Thyroid gland (tissue), 4 donors: ENCODE measurements at regions not wholly inside any gene's neighbourhood (a gene's known extent, or its start where the extent isn't known, plus 50 kb on each side); places are given as distances from the start of the nearest gene placed in this dataset.

ENCODE experiments used
- DNase-seq, 2 donors: peaks; one replicate each; pipeline ENCODE4 v3.0.0-alpha.2; 2019
- H3K27ac ChIP-seq, 3 donors: fragments of 200-600 bp; sonication (generic); 1 replicate in 2 of 3; 2 replicates in 1 of 3; pipeline ENCODE4 v1.5.1; 2016 to 2019; ENCODE audit warnings: mild to moderate bottlenecking in 1 of 3, moderate library complexity in 1 of 3
- H3K27me3 ChIP-seq: fragments of 200-600 bp; sonication (generic); one replicate; pipeline ENCODE4 v1.5.1; 2019
- H3K36me3 ChIP-seq, 2 donors: fragments of 200-600 bp; sonication (generic); one replicate each; pipeline ENCODE4 v1.5.1; 2016 to 2019
- H3K4me1 ChIP-seq, 2 donors: fragments of 200-600 bp; sonication (generic); one replicate each; pipeline ENCODE4 v1.5.1; 2017 to 2019
- H3K4me3 ChIP-seq, 3 donors: fragments of 200-600 bp; sonication (generic); replicated peaks in 1 of 3; 1 replicate in 2 of 3; 2 replicates in 1 of 3; pipeline ENCODE4 v1.5.1; 2016; ENCODE audit warnings: mild to moderate bottlenecking in 1 of 3
- H3K9me3 ChIP-seq: fragments of 200-600 bp; sonication (generic); one replicate; pipeline ENCODE4 v1.5.1; 2017
- POLR2A ChIP-seq, 2 donors: fragments of 450-650 bp; IDR thresholded peaks; one replicate each; pipeline ENCODE4 v1.6.1; 2017; ENCODE audit warnings: antibody characterized with exemption in 2 of 2, mild to moderate bottlenecking in 2 of 2, moderate library complexity in 1 of 2
- WGBS, 2 donors: methylation state at CpG; one replicate each; pipeline ENCODE4 v1.1.5; 2017; 5-methylcytosine and 5-hydroxymethylcytosine counted together
- intact Hi-C: fragments of 100-400 bp; cut with DNase I; formaldehyde crosslinking; loops from one replicate; pipeline ENCODE4 v1.15.1; 2023
- TF ChIP-seq, protein P1 (sequence below), 6 experiments: fragments of 200-600 bp in 3 of 6; fragments of 450-650 bp in 3 of 6; sonication (generic) in 3 of 6; IDR thresholded peaks; one replicate each; pipeline ENCODE4 v1.5.1; 2016 to 2019; ENCODE audit warnings: antibody characterized with exemption in 6 of 6, mild to moderate bottlenecking in 2 of 6, inconsistent platforms in 1 of 6, moderate library complexity in 1 of 6

DNA sequence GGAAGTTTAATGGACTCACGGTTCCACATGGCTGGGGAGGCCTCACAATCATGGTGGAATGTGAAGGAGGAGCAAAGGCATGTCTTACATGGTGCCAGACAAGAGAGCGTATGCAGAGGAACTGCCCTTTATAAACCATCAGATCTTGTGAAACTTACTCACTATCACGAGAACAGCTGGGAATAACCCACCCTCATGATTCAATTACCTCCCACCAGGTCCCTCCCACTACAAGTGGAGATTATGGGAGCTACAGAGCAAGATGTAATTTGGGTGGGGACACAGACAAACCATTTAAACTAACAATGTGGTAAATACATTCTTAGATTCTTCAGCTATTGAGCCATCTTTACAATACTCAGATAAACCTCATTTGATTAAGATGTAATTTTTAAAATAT, 176.1 kb downstream of the SH3BP4 start:
- H3K4me1 ChIP-seq, result no peaks in the 10 kb centered on the region
- DNase-seq, result no peak
- no peaks in the 10 kb centered on the region for H3K9me3 ChIP-seq
- TF ChIP-seq, protein P1, sequence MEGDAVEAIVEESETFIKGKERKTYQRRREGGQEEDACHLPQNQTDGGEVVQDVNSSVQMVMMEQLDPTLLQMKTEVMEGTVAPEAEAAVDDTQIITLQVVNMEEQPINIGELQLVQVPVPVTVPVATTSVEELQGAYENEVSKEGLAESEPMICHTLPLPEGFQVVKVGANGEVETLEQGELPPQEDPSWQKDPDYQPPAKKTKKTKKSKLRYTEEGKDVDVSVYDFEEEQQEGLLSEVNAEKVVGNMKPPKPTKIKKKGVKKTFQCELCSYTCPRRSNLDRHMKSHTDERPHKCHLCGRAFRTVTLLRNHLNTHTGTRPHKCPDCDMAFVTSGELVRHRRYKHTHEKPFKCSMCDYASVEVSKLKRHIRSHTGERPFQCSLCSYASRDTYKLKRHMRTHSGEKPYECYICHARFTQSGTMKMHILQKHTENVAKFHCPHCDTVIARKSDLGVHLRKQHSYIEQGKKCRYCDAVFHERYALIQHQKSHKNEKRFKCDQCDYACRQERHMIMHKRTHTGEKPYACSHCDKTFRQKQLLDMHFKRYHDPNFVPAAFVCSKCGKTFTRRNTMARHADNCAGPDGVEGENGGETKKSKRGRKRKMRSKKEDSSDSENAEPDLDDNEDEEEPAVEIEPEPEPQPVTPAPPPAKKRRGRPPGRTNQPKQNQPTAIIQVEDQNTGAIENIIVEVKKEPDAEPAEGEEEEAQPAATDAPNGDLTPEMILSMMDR (IDR thresholded peaks at IDR 0.05), result no peak
- no peak for TF ChIP-seq POLR2A (IDR thresholded peaks at IDR 0.05)
- H3K27ac ChIP-seq, result no peak overlapping the region
- H3K4me3 ChIP-seq, result no peak overlapping the region
- intact Hi-C loops, result no loop called here
- no peaks in the 10 kb centered on the region for H3K36me3 ChIP-seq
- WGBS, 2 donors, result 78 to 93% methylated on average over 3 of the region's 3 CpGs
- no peaks in the 10 kb centered on the region for H3K27me3 ChIP-seq

- intact Hi-C loops, result loop anchor here (10.0 kb wide), 1 partner anchor 615 kb away; no protein-coding TSS in a partner anchor
- 74 to 92% methylated on average over 5 of the region's 5 CpGs for WGBS, 2 donors
- TF ChIP-seq, protein P1 (IDR thresholded peaks at IDR 0.05), result no peak
- no peak for TF ChIP-seq POLR2A (IDR thresholded peaks at IDR 0.05)
- no peaks in the 10 kb centered on the region for H3K9me3 ChIP-seq
- H3K4me3 ChIP-seq, result no peak overlapping the region
- no peaks in the 10 kb centered on the region for H3K4me1 ChIP-seq
- no peaks in the 10 kb centered on the region for H3K27me3 ChIP-seq
- H3K36me3 ChIP-seq, result no peaks in the 10 kb centered on the region
- H3K27ac ChIP-seq, result no peak overlapping the region
- DNase-seq, result no peak
These were observed 178.0 kb downstream of the SH3BP4 start for GRCh38 chr2:235129850-235130249.

- intact Hi-C loops, result loop anchor here (10.0 kb wide), 1 partner anchor 613 kb away; no protein-coding TSS in a partner anchor
- H3K4me3 ChIP-seq, result no peak overlapping the region
- H3K27ac ChIP-seq, result no peak overlapping the region
- H3K27me3 ChIP-seq, result no peaks in the 10 kb centered on the region
- no peak for DNase-seq
- no peaks in the 10 kb centered on the region for H3K36me3 ChIP-seq
- no peaks in the 10 kb centered on the region for H3K9me3 ChIP-seq
- 94% methylated on average over 21 of the region's 21 CpGs for WGBS, 2 donors
- TF ChIP-seq, protein P1 (IDR thresholded peaks at IDR 0.05), result no peak
- TF ChIP-seq POLR2A (IDR thresholded peaks at IDR 0.05), result no peak
- no peaks in the 10 kb centered on the region for H3K4me1 ChIP-seq
These were observed 179.8 kb downstream of the SH3BP4 start for GRCh38 chr2:235131334-235132305.

- TF ChIP-seq, protein P1 (IDR thresholded peaks at IDR 0.05), result no peak
- no peak for TF ChIP-seq POLR2A (IDR thresholded peaks at IDR 0.05)
- DNase-seq, result no peak
- Histone ChIP-seq H3K4me3 (no peak overlapping the region), H3K27me3 (no peaks in the 10 kb centered on the region), H3K36me3 (no peaks in the 10 kb centered on the region), H3K4me1 (no peaks in the 10 kb centered on the region), H3K27ac (no peak overlapping the region), H3K9me3 (no peaks in the 10 kb centered on the region)
- intact Hi-C loops, result loop anchor here (10.0 kb wide), 1 partner anchor 612 kb away; no protein-coding TSS in a partner anchor
- 66 to 72% methylated on average over 2 of the region's 2 CpGs for WGBS, 2 donors
These were observed 180.8 kb downstream of the SH3BP4 start for GRCh38 chr2:235132651-235133050.

- no peak for DNase-seq
- intact Hi-C loops, result loop anchor here (10.0 kb wide), 1 partner anchor 611 kb away; no protein-coding TSS in a partner anchor
- Histone ChIP-seq H3K9me3 (no peaks in the 10 kb centered on the region), H3K4me3 (no peak overlapping the region), H3K36me3 (no peaks in the 10 kb centered on the region), H3K27me3 (no peaks in the 10 kb centered on the region), H3K4me1 (no peaks in the 10 kb centered on the region), H3K27ac (no peak overlapping the region)
- TF ChIP-seq, protein P1 (IDR thresholded peaks at IDR 0.05), result no peak
- TF ChIP-seq POLR2A (IDR thresholded peaks at IDR 0.05), result no peak
- whole genome bisulfite sequencing, 2 donors, result 74 to 86% methylated on average over 2 of the region's 2 CpGs
These were observed 182.0 kb downstream of the SH3BP4 start for GRCh38 chr2:235133837-235134236.
